Panc1 (cell line): ENCODE measurements at regions not wholly inside any gene's neighbourhood (a gene's known extent, or its start where the extent isn't known, plus 50 kb on each side); places are given as distances from the start of the nearest gene placed in this dataset.

Experiments
- CTCF ChIP-seq: fragments of 450-650 bp; IDR thresholded peaks from 2 replicates; pipeline ENCODE4 v1.5.1; 2017; ENCODE audit warnings: mild to moderate bottlenecking
- POLR2AphosphoS5 ChIP-seq: IDR thresholded peaks from 2 replicates; pipeline ENCODE4 v1.6.1; 2012; ENCODE audit warnings: mild to moderate bottlenecking, low read depth, low read length, moderate library complexity
- REST ChIP-seq, 2 experiments: IDR thresholded peaks; 2 replicates each; pipeline ENCODE4 v1.6.1; 2011 to 2012; ENCODE audit warnings: low read depth in 2 of 2, control low read depth in 1 of 2, low read length in 1 of 2, mild to moderate bottlenecking in 1 of 2, moderate library complexity in 1 of 2; ENCODE audit not compliant: insufficient read depth in 1 of 2
- SIN3A ChIP-seq: IDR thresholded peaks from 2 replicates; pipeline ENCODE4 v1.6.1; 2012; ENCODE audit warnings: low read depth, mild to moderate bottlenecking, low read length, moderate library complexity, borderline replicate concordance; ENCODE audit not compliant: insufficient read depth

GRCh38 chr9:89732939-89733324 is 128.1 kb downstream of the GADD45G start:
- TF ChIP-seq CTCF: no peak
- TF ChIP-seq POLR2AphosphoS5: no peak
- TF ChIP-seq REST (IDR thresholded peaks at IDR 0.05; ENCODE audit: insufficient read depth in 1 of 2, low read depth in 2 of 2, low read length in 1 of 2): no peak
- no peak for TF ChIP-seq SIN3A
